ENCODE measurements at regions not wholly inside any gene's neighbourhood (a gene's known extent, or its start where the extent isn't known, plus 50 kb on each side); places are given as distances from the start of the nearest gene placed in this dataset.
"Not testable (repeated sequence)": the region's sequence is repeated elsewhere in the genome, so short reads cannot be mapped to it uniquely, and the experiment has no call there.

GRCh38 chr13:69649063-69649392 is 458.6 kb upstream of the ATXN8OS start:
- no peak for DNase-seq

- DNase-seq: no peak
Measured at GRCh38 chr13:69648340-69649062, 459.1 kb upstream of the ATXN8OS start.

- no peak for DNase-seq
Measured at GRCh38 chr13:69644447-69644846, 463.2 kb upstream of the ATXN8OS start.

- no peak for DNase-seq
Measured at GRCh38 chr13:69641773-69642172, 465.9 kb upstream of the ATXN8OS start.

- no peak for DNase-seq
Measured at GRCh38 chr13:69633044-69633443, 474.6 kb upstream of the ATXN8OS start.

- DNase-seq: no peak
Measured at GRCh38 chr13:69623973-69624372, 483.7 kb upstream of the ATXN8OS start.

- no peak for DNase-seq
Measured at GRCh38 chr13:69619651-69620050, 488.0 kb upstream of the ATXN8OS start.

GRCh38 chr13:69618838-69619237 is 488.8 kb upstream of the ATXN8OS start:
- DNase-seq: no peak

- no peak for DNase-seq
Measured at GRCh38 chr13:69618393-69618792, 489.2 kb upstream of the ATXN8OS start.

- no peak for DNase-seq
Measured at GRCh38 chr13:69617587-69617986, 490.0 kb upstream of the ATXN8OS start.

- no peak for DNase-seq
Measured at GRCh38 chr13:69616396-69616795, 491.2 kb upstream of the ATXN8OS start.

- not testable (repeated sequence) for DNase-seq
Measured at GRCh38 chr13:69615055-69615454, 492.6 kb upstream of the ATXN8OS start.

- no peak for DNase-seq
Measured at GRCh38 chr13:69604698-69605097, 502.9 kb upstream of the ATXN8OS start.

GRCh38 chr13:69603144-69603853 is 504.3 kb upstream of the ATXN8OS start:
- no peak for DNase-seq

- DNase-seq: no peak
Measured at GRCh38 chr13:69601661-69602060, 506.0 kb upstream of the ATXN8OS start.

- DNase-seq: no peak
Measured at GRCh38 chr13:69600811-69601210, 506.8 kb upstream of the ATXN8OS start.

- no peak for DNase-seq
Measured at GRCh38 chr13:69597088-69597487, 510.5 kb upstream of the ATXN8OS start.

GRCh38 chr13:69595181-69595580 is 512.4 kb upstream of the ATXN8OS start:
- DNase-seq: no peak

GRCh38 chr13:69591437-69591836 is 516.2 kb upstream of the ATXN8OS start:
- no peak for DNase-seq

- no peak for DNase-seq
Measured at GRCh38 chr13:69589531-69590235, 517.9 kb upstream of the ATXN8OS start.

- DNase-seq: no peak
Measured at GRCh38 chr13:69585656-69586055, 522.0 kb upstream of the ATXN8OS start.

GRCh38 chr13:69580255-69580654 is 527.4 kb upstream of the ATXN8OS start:
- no peak for DNase-seq

GRCh38 chr13:69579351-69579750 is 528.3 kb upstream of the ATXN8OS start:
- no peak for DNase-seq
